ENCODE measurements at regions not wholly inside any gene's neighbourhood (a gene's known extent, or its start where the extent isn't known, plus 50 kb on each side); places are given as distances from the start of the nearest gene placed in this dataset.

DNA sequence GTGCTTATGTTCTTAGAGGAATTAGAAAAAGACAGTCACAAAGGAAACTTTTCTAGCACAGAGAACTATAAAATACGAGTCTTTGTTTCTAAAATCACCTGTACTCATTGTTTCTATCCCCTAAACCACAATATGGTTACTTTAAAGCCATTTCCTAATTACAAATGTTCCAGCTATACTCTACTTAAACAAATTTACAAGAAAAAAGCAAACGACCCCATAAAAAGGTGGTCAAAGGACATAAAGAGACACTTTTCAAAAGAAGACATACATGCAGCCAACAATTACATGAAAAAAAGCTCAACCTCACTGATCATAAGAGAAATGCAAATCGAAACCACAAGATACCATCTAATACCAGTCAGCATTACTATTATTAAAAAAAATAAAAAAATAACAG, 447.3 kb downstream of the RAB28 start:
- TF ChIP-seq, protein P1, sequence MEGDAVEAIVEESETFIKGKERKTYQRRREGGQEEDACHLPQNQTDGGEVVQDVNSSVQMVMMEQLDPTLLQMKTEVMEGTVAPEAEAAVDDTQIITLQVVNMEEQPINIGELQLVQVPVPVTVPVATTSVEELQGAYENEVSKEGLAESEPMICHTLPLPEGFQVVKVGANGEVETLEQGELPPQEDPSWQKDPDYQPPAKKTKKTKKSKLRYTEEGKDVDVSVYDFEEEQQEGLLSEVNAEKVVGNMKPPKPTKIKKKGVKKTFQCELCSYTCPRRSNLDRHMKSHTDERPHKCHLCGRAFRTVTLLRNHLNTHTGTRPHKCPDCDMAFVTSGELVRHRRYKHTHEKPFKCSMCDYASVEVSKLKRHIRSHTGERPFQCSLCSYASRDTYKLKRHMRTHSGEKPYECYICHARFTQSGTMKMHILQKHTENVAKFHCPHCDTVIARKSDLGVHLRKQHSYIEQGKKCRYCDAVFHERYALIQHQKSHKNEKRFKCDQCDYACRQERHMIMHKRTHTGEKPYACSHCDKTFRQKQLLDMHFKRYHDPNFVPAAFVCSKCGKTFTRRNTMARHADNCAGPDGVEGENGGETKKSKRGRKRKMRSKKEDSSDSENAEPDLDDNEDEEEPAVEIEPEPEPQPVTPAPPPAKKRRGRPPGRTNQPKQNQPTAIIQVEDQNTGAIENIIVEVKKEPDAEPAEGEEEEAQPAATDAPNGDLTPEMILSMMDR (IDR thresholded peaks at IDR 0.05) = no peak
- TF ChIP-seq POLR2A (IDR thresholded peaks at IDR 0.05) = no peak
